HepG2 (cell line): ENCODE measurements at regions not wholly inside any gene's neighbourhood (a gene's known extent, or its start where the extent isn't known, plus 50 kb on each side); places are given as distances from the start of the nearest gene placed in this dataset.

ENCODE experiments used
- ATAC-seq: fragments of 200-7000 bp; cut with Tn5 transposase; 3 replicates; pipeline ENCODE4 v1.9.1; 2020; ENCODE audit warnings: mild to moderate bottlenecking, moderate library complexity
- BruUV-seq: library from RNA; stranded (reverse); fragments of 400-500 nt; replicated peaks from 2 replicates; lab custom pipeline; 2021; lab: Mats Ljungman, UMichigan
- CTCF ChIA-PET: fragments of 300-600 bp; formaldehyde crosslinking; extraction: SDS; loops from one replicate; lab custom pipeline; 2021; ENCODE audit warnings: low total read pairs, inconsistent platforms, low intra/inter-chr PET ratio; lab: Yijun Ruan, JAX
- POLR2A ChIA-PET: fragments of 350-600 bp; sonication (Branson Sonifier 250); formaldehyde crosslinking; loops from one replicate; lab custom pipeline; 2020; ENCODE audit warnings: antibody characterized with exemption, inconsistent platforms; lab: Yijun Ruan, JAX
- DNase-seq: peaks from one replicate; pipeline ENCODE4 v3.0.0-alpha.2; 2015; ENCODE audit warnings: low spot score
- FAIRE-seq: peaks from 3 replicates; lab custom pipeline; 2011; peaks lifted over from hg19 to GRCh38; lab: Jason Lieb, UNC
- H2AFZ ChIP-seq: one replicate; pipeline ENCODE4 v1.6.1; 2011; ENCODE audit warnings: low read length, inconsistent platforms
- H3K27ac ChIP-seq: fragments of 300-600 bp; 3 replicates; pipeline ENCODE4 v1.8.0; 2011; ENCODE audit warnings: mixed run types, mild to moderate bottlenecking, mixed read lengths, low read length, inconsistent platforms; ENCODE audit not compliant: insufficient read depth; ENCODE audit errors: extremely low read length
- H3K27me3 ChIP-seq, 2 experiments: fragments of 200-600 bp in 1 of 2; 2 replicates in 1 of 2; 3 replicates in 1 of 2; pipeline versions ENCODE4 v1.6.0 to v1.8.0; 2011; ENCODE audit warnings: low read length in 2 of 2, mild to moderate bottlenecking in 2 of 2, moderate library complexity in 2 of 2, inconsistent platforms in 1 of 2; ENCODE audit not compliant: insufficient read depth in 2 of 2, control insufficient read depth in 1 of 2
- H3K36me3 ChIP-seq, 2 experiments: fragments of 200-600 bp in 1 of 2; replicated peaks in 1 of 2; 2 replicates in 1 of 2; 3 replicates in 1 of 2; pipeline versions ENCODE4 v1.5.1 to v1.8.0; 2011; ENCODE audit warnings: low read length in 2 of 2, inconsistent platforms in 1 of 2; ENCODE audit not compliant: insufficient read depth in 2 of 2, control insufficient read depth in 1 of 2
- H3K4me1 ChIP-seq: 2 replicates; pipeline ENCODE4 v1.5.1; 2012; ENCODE audit warnings: low read length, inconsistent platforms; ENCODE audit not compliant: insufficient read depth
- H3K4me2 ChIP-seq: 2 replicates; pipeline ENCODE4 v1.6.0; 2011; ENCODE audit warnings: low read depth, low read length, inconsistent platforms
- H3K4me3 ChIP-seq, 3 experiments: fragments of 200-600 bp in 1 of 3; sonication (generic), shearing (Covaris generic) in 1 of 3; replicated peaks in 1 of 3; 2 replicates each; pipeline ENCODE4 v1.5.1; 2011 to 2016; ENCODE audit warnings: low read length in 3 of 3, inconsistent platforms in 2 of 3, low read depth in 2 of 3, mild to moderate bottlenecking in 2 of 3, control low read depth in 1 of 3, mixed read lengths in 1 of 3; ENCODE audit not compliant: insufficient read depth in 1 of 3
- H3K79me2 ChIP-seq: one replicate; pipeline ENCODE4 v1.6.1; 2011; ENCODE audit warnings: low read length, inconsistent platforms; ENCODE audit not compliant: insufficient read depth
- H3K9ac ChIP-seq: 2 replicates; pipeline ENCODE4 v1.6.0; 2011; ENCODE audit warnings: mild to moderate bottlenecking, low read depth, low read length, inconsistent platforms; ENCODE audit not compliant: insufficient read depth
- H3K9me3 ChIP-seq: 2 replicates; pipeline ENCODE4 v1.5.1; 2012; ENCODE audit warnings: mild to moderate bottlenecking, low read length
- H4K20me1 ChIP-seq: 2 replicates; pipeline ENCODE4 v1.6.0; 2011; ENCODE audit warnings: inconsistent platforms, mild to moderate bottlenecking, low read length, moderate library complexity; ENCODE audit not compliant: insufficient read depth
- BHLHE40 ChIP-seq: IDR thresholded peaks from 2 replicates; pipeline ENCODE4 v1.6.1; 2011; ENCODE audit warnings: low read length, improper control_type of control experiment
- EEA1 ChIP-seq: sonication (generic); formaldehyde crosslinking; IDR thresholded peaks from 2 replicates; pipeline ENCODE4 v1.5.1; 2020; ENCODE audit warnings: mild to moderate bottlenecking, missing genetic modification reagents, borderline replicate concordance
- HNF4G ChIP-seq, 2 experiments: sonication (generic) in 1 of 2; formaldehyde crosslinking in 1 of 2; IDR thresholded peaks; 2 replicates each; pipeline versions ENCODE4 v1.4.0 to v1.6.1; 2011 to 2020; ENCODE audit warnings: borderline replicate concordance in 2 of 2, low read depth in 2 of 2, mild to moderate bottlenecking in 2 of 2, low read length in 1 of 2, missing genetic modification reagents in 1 of 2, moderate library complexity in 1 of 2
- IRF2 ChIP-seq: IDR thresholded peaks from 2 replicates; pipeline ENCODE4 v1.6.1; 2018; ENCODE audit warnings: missing genetic modification reagents, missing compliant biosample characterization
- NFE2L2 ChIP-seq: fragments of 150-350 bp; IDR thresholded peaks from 2 replicates; pipeline ENCODE4 v1.6.1; 2014; ENCODE audit warnings: low read length
- POGZ ChIP-seq: sonication (generic); formaldehyde crosslinking; IDR thresholded peaks from 2 replicates; pipeline ENCODE4 v1.4.0; 2020; ENCODE audit warnings: mild to moderate bottlenecking, missing genetic modification reagents
- SNAPC5 ChIP-seq: sonication (generic); formaldehyde crosslinking; IDR thresholded peaks from 2 replicates; pipeline ENCODE4 v1.8.1; 2023; ENCODE audit warnings: mild to moderate bottlenecking, missing genetic modification reagents, borderline replicate concordance
- ZBTB49 ChIP-seq: sonication (generic); formaldehyde crosslinking; IDR thresholded peaks from 2 replicates; pipeline ENCODE4 v1.4.0; 2020; ENCODE audit warnings: missing genetic modification reagents, borderline replicate concordance
- ZNF253 ChIP-seq: sonication (generic); formaldehyde crosslinking; IDR thresholded peaks from 2 replicates; pipeline ENCODE4 v1.8.0; 2022; ENCODE audit warnings: mild to moderate bottlenecking, missing genetic modification reagents, borderline replicate concordance
- ZNF331 ChIP-seq: sonication (generic); formaldehyde crosslinking; IDR thresholded peaks from 2 replicates; pipeline ENCODE4 v1.4.0; 2020; ENCODE audit warnings: missing genetic modification reagents
- ZNF629 ChIP-seq: sonication (generic); formaldehyde crosslinking; conservative IDR thresholded peaks from 2 replicates; pipeline ENCODE4 v1.5.0; 2020; ENCODE audit warnings: missing genetic modification reagents
- ZNF780A ChIP-seq: sonication (generic); formaldehyde crosslinking; IDR thresholded peaks from 2 replicates; pipeline ENCODE4 v1.8.0; 2022; ENCODE audit warnings: mild to moderate bottlenecking, missing genetic modification reagents, moderate library complexity
- ZSCAN21 ChIP-seq: sonication (generic); formaldehyde crosslinking; IDR thresholded peaks from 2 replicates; pipeline ENCODE4 v1.8.0; 2022; ENCODE audit warnings: mild to moderate bottlenecking, missing genetic modification reagents, moderate library complexity, borderline replicate concordance
- WGBS: methylation state at CpG from one replicate; pipeline ENCODE4 v1.1.6; 2017; ENCODE audit warnings: low lambda C conversion rate; 5-methylcytosine and 5-hydroxymethylcytosine counted together
- in situ Hi-C: cut with HindIII; loops from 2 replicates; pipeline ENCODE4 v1.10.0; 2017; ENCODE audit warnings: low pct_unique_long_range_greater_than_20kb; ENCODE audit not compliant: extremely low pct_ligation_motif_present
- intact Hi-C: fragments of 100-400 bp; cut with micrococcal nuclease; formaldehyde crosslinking; loops from one replicate; pipeline ENCODE4 v1.10.0; 2022; ENCODE audit not compliant: unreplicated experiment

DNA sequence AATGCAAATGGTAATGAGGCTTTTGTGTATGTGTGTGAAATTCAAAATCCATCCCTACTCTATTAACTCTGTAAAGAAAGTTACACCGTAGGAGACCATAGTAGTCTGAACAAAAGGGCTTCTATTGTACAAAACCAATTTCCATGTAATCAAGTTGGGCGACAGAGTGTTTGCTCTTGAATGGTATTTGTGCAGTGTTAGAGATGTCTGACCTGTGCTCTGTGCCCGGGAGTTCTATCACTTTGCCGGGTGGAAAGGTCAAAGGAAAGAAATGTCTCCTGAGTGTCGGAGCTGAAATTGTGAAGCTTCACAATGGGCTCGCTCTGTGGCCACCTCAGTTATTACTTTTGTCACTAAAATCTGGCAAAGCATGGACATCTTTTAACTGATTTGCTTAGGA lies 312.0 kb downstream of the SAMD5 start (continued):
- 0 out of 2 replicates have a peak, but pooled peaks have one; percentile 29 for TF ChIP-seq HNF4G (IDR thresholded peaks at IDR 0.05; ENCODE audit: borderline replicate concordance, low read depth, low read length)
- TF ChIP-seq HNF4G (CRISPR knock-in tag; IDR thresholded peaks at IDR 0.05; ENCODE audit: borderline replicate concordance, low read depth) = no peak
- TF ChIP-seq IRF2 (CRISPR knock-in tag) = peak; percentile 42; the same call in 1 of the 2 replicates

- H2AFZ ChIP-seq = no peak overlapping the region
- intact Hi-C loops = no loop called here
- in situ Hi-C loops = no loop called here
- no peaks in the 10 kb centered on the region for H3K79me2 ChIP-seq
- H3K27me3 ChIP-seq = no peaks in the 10 kb centered on the region
- H3K9ac ChIP-seq = no peak overlapping the region
- no TSS peak for BruUV-seq
- TF ChIP-seq POGZ (CRISPR knock-in tag) (no peak), NFE2L2 (no peak), BHLHE40 (no peak), ZNF629 (no peak), EEA1 (no peak)
- TF ChIP-seq, all 625 proteins: peak for 0
- no peaks in the 10 kb centered on the region for H4K20me1 ChIP-seq
- ChIA-PET CTCF (no interaction called here), POLR2A (no interaction called here)
- DNase-seq (no peak), FAIRE-seq (no peak), ATAC-seq (no peak)
- no peak overlapping the region for H3K4me2 ChIP-seq
- no peak overlapping the region for H3K27ac ChIP-seq
- 46% methylated on average over 14 of the region's 14 CpGs for WGBS
- H3K4me3 ChIP-seq = no peak overlapping the region
- peaks cover 23% of the 10 kb centered on the region for H3K4me1 ChIP-seq
- no peaks in the 10 kb centered on the region for H3K9me3 ChIP-seq
- no peaks in the 10 kb centered on the region for H3K36me3 ChIP-seq
These were observed 312.9 kb downstream of the SAMD5 start for GRCh38 chr6:147821295-147821897.

- intact Hi-C loops (no loop called here), in situ Hi-C loops (no loop called here)
- peaks cover 23% of the 10 kb centered on the region for H3K4me1 ChIP-seq
- no peak overlapping the region for H3K9ac ChIP-seq
- no peak overlapping the region for H3K27ac ChIP-seq
- POLR2A ChIA-PET = no interaction called here
- H3K36me3 ChIP-seq = no peaks in the 10 kb centered on the region
- ATAC-seq (no peak), DNase-seq (no peak), FAIRE-seq (no peak)
- H3K4me3 ChIP-seq = no peak overlapping the region
- H4K20me1 ChIP-seq = no peaks in the 10 kb centered on the region
- 53% methylated on average over 2 of the region's 2 CpGs for WGBS
- no peaks in the 10 kb centered on the region for H3K9me3 ChIP-seq
- H2AFZ ChIP-seq = no peak overlapping the region
- no peaks in the 10 kb centered on the region for H3K79me2 ChIP-seq
- BruUV-seq = no TSS peak
- CTCF ChIA-PET = no interaction called here
- no peaks in the 10 kb centered on the region for H3K27me3 ChIP-seq
- no peak overlapping the region for H3K4me2 ChIP-seq
- TF ChIP-seq ZSCAN21 (no peak), ZNF780A (CRISPR knock-in tag) (no peak), ZNF331 (CRISPR knock-in tag) (no peak), SNAPC5 (CRISPR knock-in tag) (no peak), ZBTB49 (CRISPR knock-in tag) (no peak), ZNF253 (no peak)
These were observed 315.4 kb downstream of the SAMD5 start for GRCh38 chr6:147823936-147824335.
